HG03103 (cell line): ENCODE measurements at regions not wholly inside any gene's neighbourhood (a gene's known extent, or its start where the extent isn't known, plus 50 kb on each side); places are given as distances from the start of the nearest gene placed in this dataset.
"Not testable (repeated sequence)": the region's sequence is repeated elsewhere in the genome, so short reads cannot be mapped to it uniquely, and the experiment has no call there.

Experiments
- ATAC-seq: cut with Tn5 transposase; IDR thresholded peaks from one replicate; pipeline ENCODE4 v1.9.1; 2021; ENCODE audit warnings: low read depth; ENCODE audit not compliant: unreplicated experiment

- no peak for ATAC-seq
Observed at GRCh38 chr5:108606185-108606584, 141.5 kb upstream of the FER start.

GRCh38 chr5:108602830-108603229 is 144.9 kb upstream of the FER start:
- no peak for ATAC-seq

GRCh38 chr5:108590799-108591198 is 156.9 kb upstream of the FER start:
- no peak for ATAC-seq

GRCh38 chr5:108588323-108588722 is 159.4 kb upstream of the FER start:
- ATAC-seq = no peak

- ATAC-seq = no peak
Observed at GRCh38 chr5:108587821-108588220, 159.9 kb upstream of the FER start.

- ATAC-seq = no peak
Observed at GRCh38 chr5:108581026-108581425, 166.7 kb upstream of the FER start.

DNA sequence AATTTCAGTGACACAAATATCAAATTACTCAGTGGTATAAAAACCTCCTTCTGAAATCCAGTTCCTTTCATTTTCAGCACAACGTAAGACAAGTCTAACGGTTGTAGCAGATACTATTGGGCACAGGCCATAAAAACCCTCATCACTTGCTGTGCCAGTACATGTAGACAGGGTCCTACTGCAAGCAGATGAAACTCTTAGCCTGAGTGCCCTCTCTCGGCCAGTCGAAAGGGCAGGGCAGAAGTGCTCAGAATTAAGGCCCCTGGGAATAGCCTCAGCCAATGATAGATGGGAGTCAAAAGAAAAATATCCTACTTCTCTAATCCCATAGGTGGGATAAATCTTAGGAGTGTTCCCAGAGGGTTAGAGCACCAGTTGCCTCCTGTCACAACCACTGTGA is 168.5 kb upstream of the FER start:
- ATAC-seq = no peak

GRCh38 chr5:108578791-108579190 is 168.9 kb upstream of the FER start:
- ATAC-seq = no peak

- ATAC-seq = no peak
Observed at GRCh38 chr5:108567429-108567828, 180.3 kb upstream of the FER start.

GRCh38 chr5:108564441-108564840 is 182.5 kb upstream of the FBXL17 start:
- no peak for ATAC-seq

DNA sequence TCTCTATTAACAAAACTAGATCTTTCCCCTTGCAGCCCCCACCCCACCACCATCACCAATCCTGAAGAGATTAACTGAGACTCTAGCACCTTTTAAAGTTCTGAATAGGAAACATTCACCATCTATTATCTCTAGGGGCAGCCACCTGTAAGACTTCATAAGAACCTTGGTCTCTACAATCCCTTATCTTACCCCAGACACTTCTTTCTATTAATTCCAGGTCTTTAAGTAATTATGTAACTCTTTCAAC is 180.2 kb upstream of the FBXL17 start:
- no peak for ATAC-seq

- no peak for ATAC-seq
Observed at GRCh38 chr5:108561416-108562204, 179.7 kb upstream of the FBXL17 start.

DNA sequence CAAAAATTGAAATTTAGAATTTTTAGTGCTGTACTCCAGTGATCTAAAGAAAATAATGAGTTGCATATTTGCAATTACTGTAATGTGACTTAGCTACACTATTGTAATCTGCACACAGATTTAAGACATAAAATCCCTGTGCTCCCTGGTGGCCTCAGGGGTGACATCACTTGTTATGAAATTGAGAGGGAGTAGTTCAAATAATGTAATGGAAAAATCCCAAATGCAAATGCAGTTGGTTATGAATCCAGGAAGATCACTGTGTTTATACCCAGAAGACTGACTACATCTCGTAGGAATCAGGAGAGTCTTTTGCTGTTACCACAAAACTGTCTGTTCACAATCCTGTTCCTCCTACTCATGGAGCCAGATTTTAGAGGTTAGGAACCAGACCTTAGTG is 178.7 kb upstream of the FBXL17 start:
- ATAC-seq = no peak

DNA sequence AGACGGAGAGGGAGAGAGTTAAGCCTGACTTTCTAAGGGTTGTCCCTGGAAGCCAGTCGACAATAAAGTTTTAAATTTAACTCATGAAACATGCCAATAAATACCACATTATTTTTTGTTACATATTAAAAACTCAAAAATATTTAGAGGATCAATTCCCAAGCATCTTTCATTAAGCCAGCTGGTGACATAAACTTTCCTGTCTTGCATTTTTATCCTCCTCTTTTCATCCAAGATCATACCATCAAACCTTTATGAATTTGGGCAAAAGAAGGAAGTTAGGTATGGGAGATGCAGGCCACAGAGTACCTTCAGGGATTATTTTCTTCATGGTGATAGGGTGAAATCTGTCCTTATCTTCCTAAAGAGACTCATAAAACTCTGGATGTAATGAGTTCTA is 178.3 kb upstream of the FBXL17 start:
- no peak for ATAC-seq

DNA sequence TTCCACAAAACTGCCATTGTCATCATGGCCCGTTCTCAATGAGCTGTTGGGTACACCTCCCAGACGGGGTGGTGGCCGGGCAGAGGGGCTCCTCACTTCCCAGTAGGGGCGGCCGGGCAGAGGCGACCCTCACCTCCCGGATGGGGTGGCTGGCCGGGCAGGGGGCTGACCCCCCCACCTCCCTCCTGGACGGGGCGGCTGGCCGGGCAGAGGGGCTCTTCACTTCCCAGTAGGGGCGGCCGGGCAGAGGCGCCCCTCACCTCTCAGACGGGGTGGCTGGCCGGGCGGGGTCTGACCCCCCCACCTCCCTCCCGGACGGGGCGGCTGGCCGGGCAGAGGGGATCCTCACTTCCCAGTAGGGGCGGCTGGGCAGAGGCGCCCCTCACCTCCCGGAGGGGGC is 176.9 kb upstream of the FBXL17 start:
- not testable (repeated sequence) for ATAC-seq

DNA sequence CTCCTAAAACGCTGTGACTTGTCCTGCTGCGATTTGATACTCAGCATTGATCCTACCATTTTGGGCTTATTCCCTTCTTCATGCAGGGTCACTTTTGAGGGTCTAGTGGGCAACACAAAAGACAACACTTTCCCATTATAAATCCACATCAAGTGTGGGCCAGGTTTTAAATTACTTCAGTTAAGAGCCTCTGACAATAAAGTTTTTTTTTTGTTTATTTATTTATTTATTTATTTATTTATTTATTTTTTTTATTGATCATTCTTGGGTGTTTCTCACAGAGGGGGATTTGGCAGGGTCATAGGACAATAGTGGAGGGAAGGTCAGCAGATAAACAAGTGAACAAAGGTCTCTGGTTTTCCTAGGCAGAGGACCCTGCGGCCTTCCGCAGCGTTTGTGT is 176.2 kb upstream of the FBXL17 start:
- ATAC-seq = not testable (repeated sequence)

- no peak for ATAC-seq
Observed at GRCh38 chr5:108557686-108558085, 175.8 kb upstream of the FBXL17 start.

DNA sequence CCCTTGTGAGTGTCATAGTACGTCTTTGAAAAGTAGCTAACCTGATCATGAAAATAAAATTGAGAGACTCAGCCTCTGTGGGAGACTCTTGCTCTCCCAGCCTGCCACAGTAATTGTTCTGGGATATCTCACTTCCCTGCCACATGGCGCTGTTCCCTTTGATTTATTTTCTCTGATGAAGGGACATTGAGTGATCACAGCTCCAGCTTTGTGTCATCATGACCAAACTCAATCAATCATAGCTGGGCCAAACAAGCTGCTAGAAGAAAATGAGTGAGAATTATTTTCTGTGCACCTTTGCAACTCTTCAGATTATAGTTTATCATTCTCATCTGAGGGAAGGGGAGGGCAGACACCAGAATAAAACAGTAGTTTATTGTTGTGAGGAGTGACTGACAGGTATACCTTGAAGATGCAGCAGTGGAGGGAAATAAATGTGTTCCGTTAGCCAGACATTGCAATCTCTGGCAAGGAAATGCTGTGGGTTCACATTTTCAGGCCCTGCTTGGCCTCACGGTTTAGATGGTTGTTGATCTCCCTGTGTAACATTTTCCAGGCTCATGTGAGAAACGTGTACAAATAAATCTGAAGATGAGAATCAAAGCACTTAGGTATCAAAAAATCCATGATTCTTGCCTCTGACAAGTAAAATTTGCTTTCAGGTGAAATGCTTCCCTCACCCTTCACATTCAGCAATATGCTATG is 174.7 kb upstream of the FBXL17 start:
- no peak for ATAC-seq

GRCh38 chr5:108548684-108549596 is 167.0 kb upstream of the FBXL17 start:
- ATAC-seq = no peak

DNA sequence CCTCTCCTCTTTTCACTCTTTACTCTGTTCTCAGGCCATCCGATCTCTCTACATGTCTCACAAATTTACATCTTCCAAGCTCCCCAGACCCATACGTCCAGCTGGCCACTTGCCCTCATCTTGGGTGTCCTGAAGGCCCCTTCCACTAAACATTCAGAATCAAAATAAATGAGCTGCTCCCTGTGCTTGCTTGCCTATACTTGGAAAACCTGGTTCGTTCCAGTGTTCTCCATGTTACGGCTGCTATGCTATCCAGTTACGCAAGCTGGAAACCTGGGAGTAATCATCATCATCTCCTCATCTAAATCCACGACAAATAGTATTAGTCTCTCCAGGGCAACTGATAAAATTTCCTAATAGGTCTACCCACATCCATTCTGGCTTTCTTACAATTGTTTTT is 165.0 kb upstream of the FBXL17 start:
- no peak for ATAC-seq

- no peak for ATAC-seq
Observed at GRCh38 chr5:108545301-108545700, 163.4 kb upstream of the FBXL17 start.
